NCI-H2227 (cell line): ENCODE measurements at regions not wholly inside any gene's neighbourhood (a gene's known extent, or its start where the extent isn't known, plus 50 kb on each side); places are given as distances from the start of the nearest gene placed in this dataset.
"Not testable (repeated sequence)": the region's sequence is repeated elsewhere in the genome, so short reads cannot be mapped to it uniquely, and the experiment has no call there.

ENCODE experiments used
- DNase-seq: peaks from one replicate; lab custom pipeline; 2025; ENCODE audit not compliant: unreplicated experiment; lab: John Stamatoyannopoulos, UW

DNA sequence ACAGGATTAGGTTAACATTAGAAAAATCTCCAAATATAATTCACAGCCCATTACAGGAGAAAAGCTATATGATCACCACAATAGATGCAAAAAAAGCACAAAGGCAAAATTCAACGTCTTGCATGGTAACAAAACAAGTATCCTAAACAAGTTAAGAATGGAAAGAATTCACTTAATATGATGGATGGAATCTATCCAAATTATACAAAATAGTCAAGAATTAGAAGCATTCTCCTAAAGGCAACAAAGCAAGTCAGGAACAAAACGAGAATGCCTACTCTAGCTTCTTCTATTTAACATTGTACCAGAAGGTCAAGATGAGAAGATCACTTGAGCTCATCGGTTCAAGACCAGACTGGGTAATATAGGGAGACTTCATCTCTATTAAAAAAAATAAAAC lies 442.8 kb downstream of the SETD4 start:
- no peak for DNase-seq

DNA sequence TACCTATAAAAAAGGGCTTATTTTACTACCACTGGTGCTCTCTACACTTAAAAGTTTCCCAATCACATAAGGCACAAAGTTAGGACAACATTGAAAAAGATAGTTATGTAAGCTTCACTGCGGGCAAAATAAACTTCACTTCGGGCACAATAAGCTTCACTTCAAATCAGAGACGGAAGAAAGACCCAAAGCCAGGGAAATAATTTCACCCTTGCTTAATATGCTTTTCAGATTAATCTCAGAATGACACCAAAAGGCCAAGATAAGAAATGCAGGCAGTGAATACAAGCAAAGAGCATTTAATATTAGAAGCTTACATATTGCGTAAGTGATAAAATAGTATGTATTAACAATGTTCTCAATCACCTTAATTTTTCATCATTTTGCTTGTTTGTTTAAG lies 444.2 kb downstream of the SETD4 start:
- no peak for DNase-seq

DNA sequence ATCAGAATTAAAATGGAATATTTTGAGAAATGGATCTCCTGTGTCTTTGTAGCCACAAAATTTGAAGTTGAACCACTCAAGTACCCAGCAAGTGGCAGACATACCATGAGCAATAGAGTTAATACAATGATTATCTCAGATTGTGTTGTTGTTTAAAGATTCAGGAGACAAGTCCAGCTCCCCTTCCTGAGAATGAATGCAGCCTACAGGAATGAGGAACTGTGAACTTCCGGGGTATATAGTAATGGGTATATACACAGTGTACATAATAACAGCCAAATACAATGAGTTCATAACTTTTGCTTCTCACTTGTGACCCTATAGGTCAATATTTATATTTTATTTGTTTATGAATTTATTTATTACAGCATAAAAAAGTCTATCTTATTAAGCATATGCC lies 445.0 kb downstream of the SETD4 start:
- no peak for DNase-seq

DNA sequence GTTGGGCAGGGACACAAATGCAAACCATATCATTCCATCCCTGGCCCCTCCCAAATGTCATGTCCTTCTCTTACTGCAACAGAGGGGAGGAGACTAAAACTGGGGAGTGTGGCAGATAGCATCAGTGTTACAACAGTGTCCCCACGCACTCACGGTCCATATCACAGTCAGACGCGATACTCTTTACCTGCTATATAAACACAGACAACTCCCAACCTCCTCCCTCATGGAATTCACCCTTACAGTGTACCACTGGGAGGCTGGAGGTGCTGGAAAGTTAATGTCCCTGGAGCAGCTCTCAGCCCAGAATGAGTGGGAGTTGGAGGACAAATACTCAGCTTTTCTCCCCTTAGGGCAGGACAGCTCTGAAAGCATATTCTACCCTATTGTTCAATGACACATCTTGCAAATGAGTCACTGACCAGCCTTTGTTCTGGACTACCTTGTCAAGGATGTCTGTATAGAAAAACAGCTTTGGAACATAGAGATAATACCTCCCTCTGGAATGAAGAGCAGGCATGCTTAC lies 445.9 kb downstream of the SETD4 start:
- no peak for DNase-seq

DNA sequence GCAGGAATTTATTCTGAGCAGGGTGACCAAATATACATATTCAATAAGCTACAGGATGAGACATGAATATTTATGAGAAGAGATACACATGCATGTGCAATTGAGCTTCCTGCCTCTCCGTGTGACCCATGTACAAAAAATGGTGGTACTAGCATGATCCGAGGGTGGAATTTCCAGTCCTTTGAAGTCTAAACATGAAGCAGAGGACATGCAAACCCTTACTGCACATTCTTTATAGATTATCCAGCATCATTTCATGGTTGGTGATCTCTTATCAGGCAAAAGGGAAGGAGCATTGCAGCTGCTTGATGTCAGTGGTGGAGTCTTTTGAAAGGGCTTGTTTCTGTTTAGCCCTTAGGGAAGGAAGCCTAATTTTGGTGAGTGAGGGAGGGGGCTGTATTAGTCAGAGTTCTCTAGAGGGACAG lies 448.6 kb downstream of the SETD4 start:
- no peak for DNase-seq

DNA sequence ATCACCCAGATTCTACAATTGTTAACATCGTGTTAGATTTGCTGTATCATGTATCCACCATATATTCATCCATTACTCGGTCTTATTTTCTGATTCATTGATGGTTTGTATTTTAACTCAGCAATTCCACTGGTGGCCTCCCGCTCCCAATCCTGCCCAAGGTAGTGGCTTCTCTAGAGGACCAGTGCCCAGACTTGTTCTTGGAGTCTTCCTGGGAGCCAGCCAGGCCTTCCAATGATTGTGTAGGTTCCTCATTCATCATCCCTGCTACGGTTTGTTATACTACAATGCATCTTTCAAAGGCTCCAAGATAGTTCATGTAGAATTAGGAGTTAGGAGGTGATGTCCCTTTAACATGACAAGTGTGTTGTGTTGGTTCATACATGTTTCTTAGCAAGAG lies 451.1 kb downstream of the SETD4 start:
- DNase-seq, result no peak

DNA sequence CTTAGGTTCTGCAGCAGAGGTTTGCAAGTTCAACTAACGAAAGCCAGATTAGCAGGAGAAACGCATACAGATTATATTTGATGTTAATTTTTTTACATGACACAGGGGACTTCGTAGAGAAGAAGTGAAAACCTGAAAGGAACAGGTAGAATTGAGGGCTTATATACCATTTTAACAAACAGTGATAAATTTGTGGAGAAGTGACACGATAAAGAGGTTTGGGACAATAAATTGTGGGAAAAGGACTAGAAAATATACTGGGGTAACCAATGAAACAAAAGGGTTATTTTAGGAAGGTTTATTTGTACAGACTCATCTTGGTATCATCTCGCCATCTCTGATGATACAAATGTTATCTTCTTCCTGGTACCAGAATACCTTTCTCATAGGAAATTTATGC lies 452.9 kb downstream of the SETD4 start:
- DNase-seq, result no peak

- no peak for DNase-seq
Observed at GRCh38 chr21:35606578-35606977, 453.7 kb downstream of the SETD4 start.

DNA sequence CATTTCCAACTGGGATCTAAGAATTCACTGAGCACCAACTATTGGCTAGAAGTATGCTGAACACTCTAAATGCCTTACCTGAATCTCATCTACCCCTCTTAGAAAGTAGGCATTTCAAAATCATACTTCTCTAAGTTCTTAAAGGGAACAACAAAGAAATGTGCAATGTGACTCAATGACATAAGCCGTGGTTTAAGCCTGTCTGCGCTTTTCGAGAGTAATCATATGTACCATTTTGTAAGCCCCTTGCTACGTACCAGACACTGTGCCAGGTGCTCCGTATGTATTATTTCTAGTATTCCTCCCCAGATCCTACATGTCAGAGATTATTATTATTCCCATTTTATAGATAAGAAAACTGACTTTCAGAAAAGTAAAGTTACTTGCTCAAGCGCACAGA lies 454.2 kb downstream of the SETD4 start:
- no peak for DNase-seq

DNA sequence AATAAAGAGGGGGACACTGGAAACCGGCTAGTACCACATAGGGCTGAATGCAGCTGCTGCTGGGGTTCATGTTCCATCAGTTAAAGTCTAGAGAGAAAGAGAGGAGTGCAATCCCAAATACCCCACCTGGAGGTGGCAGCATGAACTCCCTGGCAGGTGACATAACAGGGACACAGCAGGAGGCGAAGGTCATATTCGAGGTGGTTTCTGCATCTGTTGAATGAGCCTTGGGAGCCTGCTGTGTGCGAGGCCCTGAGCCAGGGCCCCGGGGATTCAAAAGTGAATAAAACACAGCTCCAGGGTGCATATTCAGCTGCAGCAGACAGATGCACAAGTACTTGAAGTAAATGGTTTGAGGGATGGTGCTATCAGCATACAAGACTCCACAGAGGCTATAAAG lies 456.8 kb downstream of the SETD4 start:
- DNase-seq, result no peak

DNA sequence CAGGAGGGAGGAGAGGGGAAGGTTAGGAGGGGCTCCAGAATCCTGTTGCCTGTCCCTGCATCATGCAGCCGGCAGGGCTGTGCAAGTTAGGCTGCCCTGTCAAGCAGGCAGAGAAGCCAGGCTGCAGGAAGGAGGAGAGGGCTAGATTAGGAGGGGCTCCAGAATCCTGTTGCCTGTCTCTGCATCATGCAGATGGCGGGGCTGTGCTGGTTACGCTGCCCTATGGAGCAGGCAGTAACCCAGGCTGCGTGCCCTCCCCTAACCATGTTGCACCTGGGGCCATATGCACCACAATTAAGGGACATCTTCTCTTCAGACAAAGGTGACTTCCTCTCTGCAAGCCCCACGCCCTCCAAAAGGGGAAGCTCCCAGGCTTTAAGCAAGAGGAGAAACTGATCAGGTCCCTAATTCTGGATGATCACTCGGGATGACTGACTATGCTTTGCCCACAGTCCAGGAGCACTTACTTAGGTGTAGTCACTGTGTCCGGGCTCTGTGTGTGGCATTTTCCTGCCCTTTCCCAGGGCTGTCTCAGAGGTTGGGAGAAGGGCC lies 457.4 kb downstream of the SETD4 start:
- DNase-seq, result no peak

- no peak for DNase-seq
Observed at GRCh38 chr21:35601211-35601610, 459.1 kb downstream of the SETD4 start.

GRCh38 chr21:35599164-35599563 lies 461.2 kb downstream of the SETD4 start:
- DNase-seq, result no peak

DNA sequence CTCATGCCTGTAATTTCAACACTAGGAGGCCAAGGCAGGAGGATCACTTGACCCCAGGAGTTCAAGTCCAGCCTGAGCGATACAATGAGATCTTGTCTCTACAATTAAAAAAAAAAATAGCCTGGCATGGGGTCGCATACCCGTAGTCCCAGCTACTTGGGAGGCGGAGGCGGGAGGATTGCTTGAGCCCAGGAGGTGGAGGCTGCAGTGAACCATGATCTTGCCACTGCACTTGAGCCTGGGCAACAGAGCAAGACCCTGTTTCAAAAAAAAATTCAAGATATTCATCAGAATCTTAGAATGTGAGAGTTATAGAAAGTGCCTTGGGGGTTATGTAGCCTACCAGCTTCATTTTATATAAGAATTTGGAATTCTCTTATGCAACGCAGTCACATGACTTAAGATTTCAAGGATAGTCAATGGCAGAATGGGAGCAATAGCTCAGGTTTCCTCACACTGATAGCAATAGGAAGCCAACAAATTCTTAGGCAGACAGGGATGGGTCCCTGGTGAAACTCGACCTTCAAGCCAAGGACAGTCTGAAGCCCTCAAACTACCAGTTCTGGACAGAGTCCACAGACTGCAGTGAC lies 462.5 kb downstream of the SETD4 start:
- DNase-seq, result no peak

DNA sequence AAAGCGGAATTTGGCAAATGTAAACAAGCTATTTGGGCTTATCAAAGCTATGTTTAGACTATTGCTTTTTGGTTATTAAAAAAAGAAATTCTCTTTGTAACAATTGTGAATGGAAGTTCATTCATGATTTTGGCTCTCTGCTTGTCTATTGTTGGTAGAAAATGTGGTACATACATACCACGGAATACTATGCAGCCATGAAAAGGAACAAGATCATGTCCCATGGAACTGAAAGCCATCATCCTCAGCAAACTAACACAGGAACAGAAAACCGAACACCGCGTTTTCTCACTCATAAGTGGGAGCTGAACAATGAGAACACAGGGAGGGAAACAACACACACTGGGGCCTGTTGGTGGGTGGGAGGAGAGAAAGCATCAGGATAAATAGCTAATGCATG lies 465.4 kb downstream of the SETD4 start:
- DNase-seq, result no peak

GRCh38 chr21:35593000-35593502 lies 467.3 kb downstream of the SETD4 start:
- DNase-seq, result no peak

DNA sequence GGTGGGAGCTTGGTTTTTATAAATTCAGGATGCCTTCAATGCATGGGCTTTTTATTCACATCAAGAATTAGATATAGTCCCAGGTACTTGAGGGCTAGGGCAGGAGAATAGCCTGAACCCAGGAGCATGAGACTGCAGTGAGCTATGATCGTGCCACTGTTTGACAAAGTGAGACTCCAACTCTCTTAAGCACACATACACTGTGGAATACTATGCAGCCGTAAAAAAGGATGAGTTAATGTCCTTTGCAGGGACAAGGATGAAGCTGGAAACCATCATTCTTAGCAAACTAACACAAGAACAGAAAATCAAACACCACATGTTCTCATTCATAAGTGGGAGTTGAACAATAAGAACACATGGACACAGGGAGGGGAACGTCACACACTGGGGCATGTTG lies 470.0 kb downstream of the SETD4 start:
- not testable (repeated sequence) for DNase-seq

GRCh38 chr21:35587841-35588380 lies 472.4 kb downstream of the SETD4 start:
- no peak for DNase-seq

GRCh38 chr21:35586305-35586704 lies 474.0 kb downstream of the SETD4 start:
- no peak for DNase-seq

DNA sequence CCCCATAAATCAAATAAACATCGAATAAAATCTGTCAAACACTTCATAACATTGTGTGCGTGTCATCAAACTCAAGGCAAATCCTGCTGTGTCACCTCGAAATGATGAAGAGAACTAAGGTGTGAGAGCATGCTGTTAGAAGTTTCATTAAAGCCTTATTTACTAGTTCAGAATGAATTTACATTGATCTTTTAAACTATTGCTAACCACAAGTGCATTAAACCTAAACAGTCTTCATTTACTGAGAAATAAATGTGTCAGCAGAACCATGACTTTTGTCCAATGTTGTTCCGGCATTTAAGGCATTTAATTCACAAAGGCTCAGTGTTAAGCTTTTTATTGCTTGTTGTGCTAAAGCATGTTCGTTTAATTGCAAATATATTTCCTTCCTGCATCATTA lies 474.4 kb downstream of the SETD4 start:
- DNase-seq, result no peak

- DNase-seq, result no peak
Observed at GRCh38 chr21:35585155-35585554, 475.2 kb downstream of the SETD4 start.

DNA sequence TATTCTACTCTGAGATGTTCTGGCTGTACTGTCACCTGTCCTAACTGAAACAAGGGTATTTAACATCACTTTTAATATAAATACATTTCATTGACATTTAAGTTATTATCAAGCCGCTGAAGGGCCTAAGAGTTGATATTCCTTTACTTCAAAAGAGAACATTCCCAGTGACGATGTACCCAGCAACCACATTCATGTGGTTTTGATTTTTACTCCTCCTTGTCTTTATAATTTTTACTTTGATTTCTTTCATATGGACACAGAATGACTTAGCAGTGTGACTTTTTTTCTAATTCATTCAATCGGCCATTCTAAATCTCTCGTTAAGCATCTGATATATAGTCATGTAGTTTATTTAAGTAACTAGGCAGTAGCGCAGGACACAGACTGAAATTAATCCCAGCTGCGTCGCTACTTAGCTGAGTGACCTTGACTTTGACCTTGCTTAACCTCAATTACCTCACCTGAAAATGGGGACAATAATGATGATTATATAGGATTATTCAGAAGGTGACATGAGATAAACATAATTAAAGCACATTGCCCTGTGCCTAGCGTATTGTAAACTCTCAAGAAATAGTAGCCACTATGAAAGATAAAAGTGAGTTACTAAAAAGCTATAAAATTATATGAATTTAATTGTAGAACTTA lies 476.6 kb downstream of the SETD4 start:
- no peak for DNase-seq
